ENCODE measurements at regions not wholly inside any gene's neighbourhood (a gene's known extent, or its start where the extent isn't known, plus 50 kb on each side); places are given as distances from the start of the nearest gene placed in this dataset.

GRCh38 chr6:141705431-141705830, 427.3 kb upstream of the GJE1 start:
- no peaks in the 10 kb centered on the region for H3K36me3 ChIP-seq (ENCODE audit: control insufficient read depth in 1 of 2, insufficient read depth in 2 of 2, low read length in 2 of 2)
- H3K4me3 ChIP-seq (ENCODE audit: low read depth in 1 of 2, low read length in 2 of 2) = no peak overlapping the region
- no peaks in the 10 kb centered on the region for H3K4me1 ChIP-seq (ENCODE audit: control insufficient read depth in 1 of 2, insufficient read depth in 2 of 2, low read length in 2 of 2)
- no peak overlapping the region for H3K27ac ChIP-seq (ENCODE audit: low read length)
- no peaks in the 10 kb centered on the region for H3K9me3 ChIP-seq (ENCODE audit: control insufficient read depth in 1 of 2, low read length in 2 of 2)
- H3K27me3 ChIP-seq (ENCODE audit: low read depth, low read length) = no peaks in the 10 kb centered on the region

- no peak overlapping the region for H3K4me3 ChIP-seq (ENCODE audit: low read depth in 1 of 2, low read length in 2 of 2)
- no peak overlapping the region for H3K27ac ChIP-seq (ENCODE audit: low read length)
- H3K4me1 ChIP-seq (ENCODE audit: control insufficient read depth in 1 of 2, insufficient read depth in 2 of 2, low read length in 2 of 2) = no peaks in the 10 kb centered on the region
- no peaks in the 10 kb centered on the region for H3K9me3 ChIP-seq (ENCODE audit: control insufficient read depth in 1 of 2, low read length in 2 of 2)
- no peaks in the 10 kb centered on the region for H3K27me3 ChIP-seq (ENCODE audit: low read depth, low read length)
- H3K36me3 ChIP-seq (ENCODE audit: control insufficient read depth in 1 of 2, insufficient read depth in 2 of 2, low read length in 2 of 2) = no peaks in the 10 kb centered on the region
These were observed 428.6 kb upstream of the GJE1 start for GRCh38 chr6:141704151-141704550.

GRCh38 chr6:141701732-141702131, 431.0 kb upstream of the GJE1 start:
- Histone ChIP-seq H3K27me3 (ENCODE audit: low read depth, low read length) (no peaks in the 10 kb centered on the region), H3K9me3 (ENCODE audit: control insufficient read depth in 1 of 2, low read length in 2 of 2) (no peaks in the 10 kb centered on the region), H3K4me1 (ENCODE audit: control insufficient read depth in 1 of 2, insufficient read depth in 2 of 2, low read length in 2 of 2) (no peaks in the 10 kb centered on the region), H3K27ac (ENCODE audit: low read length) (no peak overlapping the region), H3K4me3 (ENCODE audit: low read depth in 1 of 2, low read length in 2 of 2) (no peak overlapping the region), H3K36me3 (ENCODE audit: control insufficient read depth in 1 of 2, insufficient read depth in 2 of 2, low read length in 2 of 2) (no peaks in the 10 kb centered on the region)

- H3K36me3 ChIP-seq (ENCODE audit: control insufficient read depth in 1 of 2, insufficient read depth in 2 of 2, low read length in 2 of 2) = no peaks in the 10 kb centered on the region
- H3K4me1 ChIP-seq (ENCODE audit: control insufficient read depth in 1 of 2, insufficient read depth in 2 of 2, low read length in 2 of 2) = no peaks in the 10 kb centered on the region
- H3K27ac ChIP-seq (ENCODE audit: low read length) = no peak overlapping the region
- H3K27me3 ChIP-seq (ENCODE audit: low read depth, low read length) = no peaks in the 10 kb centered on the region
- no peaks in the 10 kb centered on the region for H3K9me3 ChIP-seq (ENCODE audit: control insufficient read depth in 1 of 2, low read length in 2 of 2)
- H3K4me3 ChIP-seq (ENCODE audit: low read depth in 1 of 2, low read length in 2 of 2) = no peak overlapping the region
These were observed 431.9 kb upstream of the GJE1 start for GRCh38 chr6:141700819-141701218.

- no peak overlapping the region for H3K4me3 ChIP-seq (ENCODE audit: low read depth in 1 of 2, low read length in 2 of 2)
These were observed 443.8 kb upstream of the GJE1 start for GRCh38 chr6:141688916-141689315.

GRCh38 chr6:141685416-141685815, 447.3 kb upstream of the GJE1 start:
- Histone ChIP-seq H3K9me3 (ENCODE audit: control insufficient read depth in 1 of 2, low read length in 2 of 2) (no peaks in the 10 kb centered on the region), H3K27me3 (ENCODE audit: low read depth, low read length) (no peaks in the 10 kb centered on the region), H3K4me3 (ENCODE audit: low read depth in 1 of 2, low read length in 2 of 2) (no peak overlapping the region), H3K27ac (ENCODE audit: low read length) (no peak overlapping the region), H3K4me1 (ENCODE audit: control insufficient read depth in 1 of 2, insufficient read depth in 2 of 2, low read length in 2 of 2) (no peaks in the 10 kb centered on the region), H3K36me3 (ENCODE audit: control insufficient read depth in 1 of 2, insufficient read depth in 2 of 2, low read length in 2 of 2) (no peaks in the 10 kb centered on the region)

More at GRCh38 chr6:141688916-141689315, 443.8 kb upstream of the GJE1 start:
- Histone ChIP-seq H3K9me3 (ENCODE audit: control insufficient read depth in 1 of 2, low read length in 2 of 2) (no peaks in the 10 kb centered on the region), H3K4me1 (ENCODE audit: control insufficient read depth in 1 of 2, insufficient read depth in 2 of 2, low read length in 2 of 2) (no peaks in the 10 kb centered on the region), H3K36me3 (ENCODE audit: control insufficient read depth in 1 of 2, insufficient read depth in 2 of 2, low read length in 2 of 2) (no peaks in the 10 kb centered on the region), H3K27me3 (ENCODE audit: low read depth, low read length) (no peaks in the 10 kb centered on the region), H3K27ac (ENCODE audit: low read length) (no peak overlapping the region)

GRCh38 chr6:141682391-141682790, 450.3 kb upstream of the GJE1 start:
- no peaks in the 10 kb centered on the region for H3K4me1 ChIP-seq (ENCODE audit: control insufficient read depth in 1 of 2, insufficient read depth in 2 of 2, low read length in 2 of 2)
- no peak overlapping the region for H3K4me3 ChIP-seq (ENCODE audit: low read depth in 1 of 2, low read length in 2 of 2)
- H3K27me3 ChIP-seq (ENCODE audit: low read depth, low read length) = no peaks in the 10 kb centered on the region
- no peaks in the 10 kb centered on the region for H3K9me3 ChIP-seq (ENCODE audit: control insufficient read depth in 1 of 2, low read length in 2 of 2)
- no peak overlapping the region for H3K27ac ChIP-seq (ENCODE audit: low read length)
- H3K36me3 ChIP-seq (ENCODE audit: control insufficient read depth in 1 of 2, insufficient read depth in 2 of 2, low read length in 2 of 2) = no peaks in the 10 kb centered on the region

- Histone ChIP-seq H3K4me3 (ENCODE audit: low read depth in 1 of 2, low read length in 2 of 2) (no peak overlapping the region), H3K9me3 (ENCODE audit: control insufficient read depth in 1 of 2, low read length in 2 of 2) (no peaks in the 10 kb centered on the region), H3K27me3 (ENCODE audit: low read depth, low read length) (no peaks in the 10 kb centered on the region), H3K27ac (ENCODE audit: low read length) (no peak overlapping the region), H3K4me1 (ENCODE audit: control insufficient read depth in 1 of 2, insufficient read depth in 2 of 2, low read length in 2 of 2) (no peaks in the 10 kb centered on the region), H3K36me3 (ENCODE audit: control insufficient read depth in 1 of 2, insufficient read depth in 2 of 2, low read length in 2 of 2) (no peaks in the 10 kb centered on the region)
These were observed 455.0 kb upstream of the GJE1 start for GRCh38 chr6:141677598-141678211.

GRCh38 chr6:141675957-141676356, 456.8 kb upstream of the GJE1 start:
- no peaks in the 10 kb centered on the region for H3K36me3 ChIP-seq (ENCODE audit: control insufficient read depth in 1 of 2, insufficient read depth in 2 of 2, low read length in 2 of 2)
- H3K27me3 ChIP-seq (ENCODE audit: low read depth, low read length) = no peaks in the 10 kb centered on the region
- peaks cover 0 to 5% of the 10 kb centered on the region in 2 donors for H3K9me3 ChIP-seq (ENCODE audit: control insufficient read depth in 1 of 2, low read length in 2 of 2)
- H3K27ac ChIP-seq (ENCODE audit: low read length) = no peak overlapping the region
- no peak overlapping the region for H3K4me3 ChIP-seq (ENCODE audit: low read depth in 1 of 2, low read length in 2 of 2)
- no peaks in the 10 kb centered on the region for H3K4me1 ChIP-seq (ENCODE audit: control insufficient read depth in 1 of 2, insufficient read depth in 2 of 2, low read length in 2 of 2)

GRCh38 chr6:141669141-141669540, 463.6 kb upstream of the GJE1 start:
- Histone ChIP-seq H3K4me3 (ENCODE audit: low read depth in 1 of 2, low read length in 2 of 2) (no peak overlapping the region), H3K9me3 (ENCODE audit: control insufficient read depth in 1 of 2, low read length in 2 of 2) (peaks cover 0 to 5% of the 10 kb centered on the region in 2 donors), H3K27ac (ENCODE audit: low read length) (no peak overlapping the region), H3K36me3 (ENCODE audit: control insufficient read depth in 1 of 2, insufficient read depth in 2 of 2, low read length in 2 of 2) (no peaks in the 10 kb centered on the region), H3K4me1 (ENCODE audit: control insufficient read depth in 1 of 2, insufficient read depth in 2 of 2, low read length in 2 of 2) (no peaks in the 10 kb centered on the region), H3K27me3 (ENCODE audit: low read depth, low read length) (no peaks in the 10 kb centered on the region)

GRCh38 chr6:141667580-141668309, 465.0 kb upstream of the GJE1 start:
- Histone ChIP-seq H3K27ac (ENCODE audit: low read length) (no peak overlapping the region), H3K9me3 (ENCODE audit: control insufficient read depth in 1 of 2, low read length in 2 of 2) (peaks cover 0 to 5% of the 10 kb centered on the region in 2 donors), H3K4me3 (ENCODE audit: low read depth in 1 of 2, low read length in 2 of 2) (no peak overlapping the region), H3K36me3 (ENCODE audit: control insufficient read depth in 1 of 2, insufficient read depth in 2 of 2, low read length in 2 of 2) (no peaks in the 10 kb centered on the region), H3K4me1 (ENCODE audit: control insufficient read depth in 1 of 2, insufficient read depth in 2 of 2, low read length in 2 of 2) (no peaks in the 10 kb centered on the region), H3K27me3 (ENCODE audit: low read depth, low read length) (no peaks in the 10 kb centered on the region)

GRCh38 chr6:141666187-141666586, 466.5 kb upstream of the GJE1 start:
- H3K4me3 ChIP-seq (ENCODE audit: low read depth in 1 of 2, low read length in 2 of 2) = no peak overlapping the region
- no peak overlapping the region for H3K27ac ChIP-seq (ENCODE audit: low read length)

More at GRCh38 chr6:141666187-141666586, 466.5 kb upstream of the GJE1 start:
- no peaks in the 10 kb centered on the region for H3K4me1 ChIP-seq (ENCODE audit: control insufficient read depth in 1 of 2, insufficient read depth in 2 of 2, low read length in 2 of 2)
- H3K36me3 ChIP-seq (ENCODE audit: control insufficient read depth in 1 of 2, insufficient read depth in 2 of 2, low read length in 2 of 2) = no peaks in the 10 kb centered on the region
- H3K9me3 ChIP-seq (ENCODE audit: control insufficient read depth in 1 of 2, low read length in 2 of 2) = peaks cover 0 to 3% of the 10 kb centered on the region in 2 donors
- no peaks in the 10 kb centered on the region for H3K27me3 ChIP-seq (ENCODE audit: low read depth, low read length)
